ENCODE measurements at regions not wholly inside any gene's neighbourhood (a gene's known extent, or its start where the extent isn't known, plus 50 kb on each side); places are given as distances from the start of the nearest gene placed in this dataset.

DNA sequence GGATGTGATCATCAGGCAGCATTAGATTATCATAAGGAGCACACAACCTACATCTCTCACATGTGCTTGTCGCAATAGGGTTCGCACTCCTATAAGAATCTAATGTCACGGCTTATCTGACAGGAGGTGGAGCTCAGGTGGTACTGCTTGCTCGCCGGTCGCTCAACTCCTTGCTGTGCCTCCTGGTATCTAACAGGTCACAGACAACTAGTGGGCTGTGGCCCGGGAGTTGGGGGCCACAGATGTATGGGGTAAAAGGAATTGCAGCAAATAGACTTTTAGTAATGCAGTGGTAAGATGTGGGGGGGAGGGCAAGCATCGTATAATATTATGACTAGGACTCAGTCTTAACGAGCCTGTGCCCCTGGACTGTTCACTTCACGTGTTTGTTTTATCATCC is 624.8 kb downstream of the CENPC start:
- H3K27me3 ChIP-seq (ENCODE audit: control insufficient read depth, insufficient read depth, low read length), result no peaks in the 10 kb centered on the region
- H3K36me3 ChIP-seq (ENCODE audit: control insufficient read depth, insufficient read depth, low read length), result no peaks in the 10 kb centered on the region
- TF ChIP-seq, protein P1, sequence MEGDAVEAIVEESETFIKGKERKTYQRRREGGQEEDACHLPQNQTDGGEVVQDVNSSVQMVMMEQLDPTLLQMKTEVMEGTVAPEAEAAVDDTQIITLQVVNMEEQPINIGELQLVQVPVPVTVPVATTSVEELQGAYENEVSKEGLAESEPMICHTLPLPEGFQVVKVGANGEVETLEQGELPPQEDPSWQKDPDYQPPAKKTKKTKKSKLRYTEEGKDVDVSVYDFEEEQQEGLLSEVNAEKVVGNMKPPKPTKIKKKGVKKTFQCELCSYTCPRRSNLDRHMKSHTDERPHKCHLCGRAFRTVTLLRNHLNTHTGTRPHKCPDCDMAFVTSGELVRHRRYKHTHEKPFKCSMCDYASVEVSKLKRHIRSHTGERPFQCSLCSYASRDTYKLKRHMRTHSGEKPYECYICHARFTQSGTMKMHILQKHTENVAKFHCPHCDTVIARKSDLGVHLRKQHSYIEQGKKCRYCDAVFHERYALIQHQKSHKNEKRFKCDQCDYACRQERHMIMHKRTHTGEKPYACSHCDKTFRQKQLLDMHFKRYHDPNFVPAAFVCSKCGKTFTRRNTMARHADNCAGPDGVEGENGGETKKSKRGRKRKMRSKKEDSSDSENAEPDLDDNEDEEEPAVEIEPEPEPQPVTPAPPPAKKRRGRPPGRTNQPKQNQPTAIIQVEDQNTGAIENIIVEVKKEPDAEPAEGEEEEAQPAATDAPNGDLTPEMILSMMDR (IDR thresholded peaks at IDR 0.05; ENCODE audit: insufficient read depth, low read length, poor library complexity, severe bottlenecking), result no peak
- H3K4me3 ChIP-seq (ENCODE audit: low read depth, low read length), result no peak overlapping the region
- no peak for DNase-seq (ENCODE audit: low read depth)

DNA sequence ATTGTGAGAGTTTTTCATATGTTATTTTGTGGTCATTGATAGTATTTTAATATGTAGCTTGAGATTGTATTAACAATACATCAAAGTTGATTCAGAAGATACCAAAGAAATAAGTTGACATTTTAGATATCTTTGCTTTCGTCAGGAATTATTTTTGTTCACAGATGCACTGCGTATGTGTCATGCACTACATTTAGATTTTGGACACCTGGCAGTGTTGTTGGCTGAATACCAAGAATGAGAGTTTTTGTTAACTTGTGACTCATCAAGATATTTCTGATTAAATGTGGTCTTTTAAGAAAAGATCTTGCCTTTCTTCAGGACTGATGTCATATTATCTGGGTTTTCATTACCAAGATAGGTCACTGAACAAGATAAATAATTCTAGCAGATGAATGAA is 633.4 kb downstream of the CENPC start:
- TF ChIP-seq, protein P1 (IDR thresholded peaks at IDR 0.05; ENCODE audit: insufficient read depth, low read length, poor library complexity, severe bottlenecking), result no peak
- peak; percentile 38 for DNase-seq (ENCODE audit: low read depth)
- H3K4me3 ChIP-seq (ENCODE audit: low read depth, low read length), result no peak overlapping the region
- H3K27me3 ChIP-seq (ENCODE audit: control insufficient read depth, insufficient read depth, low read length), result no peaks in the 10 kb centered on the region
- no peaks in the 10 kb centered on the region for H3K36me3 ChIP-seq (ENCODE audit: control insufficient read depth, insufficient read depth, low read length)

DNA sequence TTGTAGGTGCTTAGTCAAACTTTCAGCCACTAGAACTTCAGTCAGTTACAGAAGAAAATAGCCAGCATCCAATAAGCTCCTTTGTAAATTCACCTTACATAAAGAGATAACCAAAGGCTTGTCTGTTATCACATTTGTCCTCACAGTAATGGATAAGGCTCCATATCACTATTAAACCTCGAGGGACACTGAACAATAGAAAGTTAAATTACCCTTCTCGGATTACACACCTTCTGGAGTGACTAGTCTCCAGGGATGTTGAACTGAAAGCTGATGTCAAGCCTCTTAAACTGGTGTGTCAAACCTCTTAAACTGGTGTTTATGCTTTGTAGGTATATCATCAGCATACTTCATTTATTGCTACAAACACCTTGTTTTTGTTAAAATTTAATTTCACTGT is 639.0 kb downstream of the CENPC start:
- no peaks in the 10 kb centered on the region for H3K27me3 ChIP-seq (ENCODE audit: control insufficient read depth, insufficient read depth, low read length)
- no peak overlapping the region for H3K4me3 ChIP-seq (ENCODE audit: low read depth, low read length)
- DNase-seq (ENCODE audit: low read depth), result no peak
- H3K36me3 ChIP-seq (ENCODE audit: control insufficient read depth, insufficient read depth, low read length), result no peaks in the 10 kb centered on the region
- TF ChIP-seq, protein P1 (IDR thresholded peaks at IDR 0.05; ENCODE audit: insufficient read depth, low read length, poor library complexity, severe bottlenecking), result no peak

DNA sequence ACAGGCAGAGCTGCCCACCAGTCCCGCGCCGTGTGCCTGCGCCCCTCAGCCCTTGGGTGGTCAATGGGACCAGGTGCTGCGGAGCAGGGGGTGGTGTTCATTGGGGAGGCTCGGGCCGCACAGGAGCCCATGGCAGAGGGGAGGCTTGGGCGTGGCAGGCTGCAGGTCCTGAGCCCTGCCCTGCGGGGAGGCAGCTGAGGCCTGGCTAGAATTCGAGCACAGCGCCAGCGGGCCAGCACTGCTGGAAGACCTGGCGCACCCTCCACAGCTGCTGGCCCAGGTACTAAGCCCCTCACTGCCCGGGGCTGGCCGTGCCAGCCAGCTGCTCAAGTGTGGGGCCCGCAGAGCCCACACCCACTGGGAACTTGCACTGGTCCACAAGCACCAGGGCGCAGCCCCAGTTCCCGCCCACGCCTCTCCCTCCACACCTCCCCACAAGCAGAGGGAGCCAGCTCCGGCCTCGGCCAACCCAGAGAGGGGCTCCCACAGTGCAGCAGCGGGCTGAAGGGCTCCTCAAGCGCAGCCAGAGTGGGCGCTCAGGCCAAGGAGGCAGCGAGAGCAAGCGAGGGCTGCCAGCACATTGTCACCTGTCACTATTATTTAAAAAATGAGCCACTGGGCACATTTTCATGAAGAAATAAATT is 645.8 kb downstream of the CENPC start:
- TF ChIP-seq, protein P1 (IDR thresholded peaks at IDR 0.05; ENCODE audit: insufficient read depth, low read length, poor library complexity, severe bottlenecking), result no peak
- no peaks in the 10 kb centered on the region for H3K27me3 ChIP-seq (ENCODE audit: control insufficient read depth, insufficient read depth, low read length)
- no peak for DNase-seq (ENCODE audit: low read depth)
- no peaks in the 10 kb centered on the region for H3K36me3 ChIP-seq (ENCODE audit: control insufficient read depth, insufficient read depth, low read length)
- H3K4me3 ChIP-seq (ENCODE audit: low read depth, low read length), result no peak overlapping the region

DNA sequence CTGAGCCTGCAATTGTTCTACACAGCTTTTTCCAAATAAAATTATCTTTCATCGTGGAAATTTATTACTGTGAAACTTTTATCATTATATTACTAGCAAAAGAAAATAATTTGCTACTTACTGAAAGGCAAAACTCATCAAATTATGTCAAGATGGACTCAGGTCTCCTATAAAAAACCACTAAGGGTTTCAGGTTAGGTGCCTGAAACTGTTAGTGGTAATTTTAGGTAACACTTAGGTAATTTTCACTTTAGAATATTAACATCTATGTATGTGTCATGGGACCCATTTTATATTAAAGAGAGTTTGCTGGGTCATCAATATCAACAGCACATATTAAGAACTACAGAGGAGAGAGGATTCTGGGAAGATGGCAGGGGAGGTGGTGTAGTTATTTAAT is 651.5 kb downstream of the CENPC start:
- Histone ChIP-seq H3K27me3 (ENCODE audit: control insufficient read depth, insufficient read depth, low read length) (no peaks in the 10 kb centered on the region), H3K36me3 (ENCODE audit: control insufficient read depth, insufficient read depth, low read length) (no peaks in the 10 kb centered on the region), H3K4me3 (ENCODE audit: low read depth, low read length) (no peak overlapping the region)
- TF ChIP-seq, protein P1 (IDR thresholded peaks at IDR 0.05; ENCODE audit: insufficient read depth, low read length, poor library complexity, severe bottlenecking), result no peak
- DNase-seq (ENCODE audit: low read depth), result no peak

DNA sequence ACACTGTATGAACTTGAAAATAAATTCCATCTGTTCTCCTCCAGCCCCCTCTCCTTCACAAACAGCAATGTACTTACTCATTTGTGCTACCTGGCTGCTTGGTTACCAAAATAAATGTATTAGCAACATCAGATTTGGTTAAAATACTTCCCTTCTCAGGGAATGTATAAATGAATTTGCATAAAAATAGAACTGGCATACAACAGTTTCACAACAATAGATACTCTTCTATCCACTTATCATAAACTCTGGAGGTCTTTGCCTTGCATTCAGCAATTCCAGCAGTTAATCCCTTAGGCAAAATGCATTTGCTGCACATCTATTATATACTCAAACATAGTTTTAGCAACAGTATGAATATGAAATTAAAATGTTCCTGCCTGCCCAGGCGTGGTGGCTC is 658.2 kb downstream of the CENPC start:
- TF ChIP-seq, protein P1 (IDR thresholded peaks at IDR 0.05; ENCODE audit: insufficient read depth, low read length, poor library complexity, severe bottlenecking), result no peak
- H3K27me3 ChIP-seq (ENCODE audit: control insufficient read depth, insufficient read depth, low read length), result no peaks in the 10 kb centered on the region
- no peak for DNase-seq (ENCODE audit: low read depth)
- H3K4me3 ChIP-seq (ENCODE audit: low read depth, low read length), result no peak overlapping the region
- no peaks in the 10 kb centered on the region for H3K36me3 ChIP-seq (ENCODE audit: control insufficient read depth, insufficient read depth, low read length)
